ENCODE measurements at regions not wholly inside any gene's neighbourhood (a gene's known extent, or its start where the extent isn't known, plus 50 kb on each side); places are given as distances from the start of the nearest gene placed in this dataset.

GRCh38 chr20:60704147-60704546 is 547.9 kb upstream of the CDH4 start:
- Histone ChIP-seq H3K4me1 (ENCODE audit: control insufficient read depth, insufficient read depth, low read length) (no peaks in the 10 kb centered on the region), H3K9ac (ENCODE audit: extremely low read depth, low read length, poor library complexity, severe bottlenecking) (no peak overlapping the region), H3K36me3 (ENCODE audit: control insufficient read depth, insufficient read depth, low read length) (no peaks in the 10 kb centered on the region), H3K4me3 (ENCODE audit: low read length) (no peak overlapping the region), H3K27me3 (ENCODE audit: control insufficient read depth, insufficient read depth, low read length, poor library complexity, severe bottlenecking) (no peaks in the 10 kb centered on the region), H3K27ac (ENCODE audit: low read depth, low read length) (no peak overlapping the region), H3K9me3 (ENCODE audit: control insufficient read depth, low read length) (peaks cover 6% of the 10 kb centered on the region)
- Mint-ChIP-seq H3K27ac (no peak overlapping the region), H3K4me3 (no peak overlapping the region), H3K4me1 (no peaks in the 10 kb centered on the region), H3K9me3 (peaks cover 11% of the 10 kb centered on the region), H3K27me3 (ENCODE audit: insufficient read depth) (no peaks in the 10 kb centered on the region), H3K36me3 (ENCODE audit: low read depth) (no peaks in the 10 kb centered on the region)
- WGBS, 2 experiments (ENCODE audit: insufficient coverage in 1 of 2, insufficient read length in 1 of 2): 97 to 100% methylated on average over 1 to 2 of the region's 2 CpGs
- DNase-seq: no peak
- TF ChIP-seq, protein P1, sequence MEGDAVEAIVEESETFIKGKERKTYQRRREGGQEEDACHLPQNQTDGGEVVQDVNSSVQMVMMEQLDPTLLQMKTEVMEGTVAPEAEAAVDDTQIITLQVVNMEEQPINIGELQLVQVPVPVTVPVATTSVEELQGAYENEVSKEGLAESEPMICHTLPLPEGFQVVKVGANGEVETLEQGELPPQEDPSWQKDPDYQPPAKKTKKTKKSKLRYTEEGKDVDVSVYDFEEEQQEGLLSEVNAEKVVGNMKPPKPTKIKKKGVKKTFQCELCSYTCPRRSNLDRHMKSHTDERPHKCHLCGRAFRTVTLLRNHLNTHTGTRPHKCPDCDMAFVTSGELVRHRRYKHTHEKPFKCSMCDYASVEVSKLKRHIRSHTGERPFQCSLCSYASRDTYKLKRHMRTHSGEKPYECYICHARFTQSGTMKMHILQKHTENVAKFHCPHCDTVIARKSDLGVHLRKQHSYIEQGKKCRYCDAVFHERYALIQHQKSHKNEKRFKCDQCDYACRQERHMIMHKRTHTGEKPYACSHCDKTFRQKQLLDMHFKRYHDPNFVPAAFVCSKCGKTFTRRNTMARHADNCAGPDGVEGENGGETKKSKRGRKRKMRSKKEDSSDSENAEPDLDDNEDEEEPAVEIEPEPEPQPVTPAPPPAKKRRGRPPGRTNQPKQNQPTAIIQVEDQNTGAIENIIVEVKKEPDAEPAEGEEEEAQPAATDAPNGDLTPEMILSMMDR (conservative IDR thresholded peaks at IDR 0.05): no peak

DNA sequence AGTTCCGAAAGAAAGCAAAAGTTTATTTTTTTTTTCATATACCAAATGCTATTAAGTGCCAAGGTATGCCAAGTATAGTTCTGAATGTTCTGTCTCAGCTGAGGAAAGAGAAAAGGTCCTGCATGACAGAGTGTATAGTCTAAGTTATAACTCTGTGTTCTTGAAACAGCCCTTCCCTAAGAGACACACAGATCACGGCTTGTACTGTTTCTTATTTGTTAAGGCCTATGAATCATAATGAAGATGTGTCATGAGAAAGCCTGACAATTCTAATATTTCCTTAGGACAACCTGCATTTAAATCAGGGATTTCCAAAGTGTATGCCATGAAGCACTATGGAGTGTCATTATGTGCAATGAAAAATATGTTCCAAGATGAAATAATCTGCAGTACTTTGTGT is 538.7 kb upstream of the CDH4 start:
- WGBS, 2 experiments (ENCODE audit: insufficient coverage in 1 of 2, insufficient read length in 1 of 2): 100% methylated on average over 2 of the region's 2 CpGs; no CpG with 5 or more reads in 1 of the 2 experiments
- Mint-ChIP-seq H3K27ac (no peak overlapping the region), H3K36me3 (ENCODE audit: low read depth) (no peaks in the 10 kb centered on the region), H3K4me1 (no peaks in the 10 kb centered on the region), H3K9me3 (no peaks in the 10 kb centered on the region), H3K27me3 (ENCODE audit: insufficient read depth) (no peaks in the 10 kb centered on the region), H3K4me3 (no peak overlapping the region)
- no peaks in the 10 kb centered on the region for H3K9me3 ChIP-seq (ENCODE audit: control insufficient read depth, low read length)
- TF ChIP-seq, protein P1 (conservative IDR thresholded peaks at IDR 0.05): no peak
- no peaks in the 10 kb centered on the region for H3K36me3 ChIP-seq (ENCODE audit: control insufficient read depth, insufficient read depth, low read length)
- DNase-seq: no peak
- no peak overlapping the region for H3K9ac ChIP-seq (ENCODE audit: extremely low read depth, low read length, poor library complexity, severe bottlenecking)
- no peak overlapping the region for H3K4me3 ChIP-seq (ENCODE audit: low read length)
- H3K4me1 ChIP-seq (ENCODE audit: control insufficient read depth, insufficient read depth, low read length): no peaks in the 10 kb centered on the region
- no peaks in the 10 kb centered on the region for H3K27me3 ChIP-seq (ENCODE audit: control insufficient read depth, insufficient read depth, low read length, poor library complexity, severe bottlenecking)
- H3K27ac ChIP-seq (ENCODE audit: low read depth, low read length): no peak overlapping the region

DNA sequence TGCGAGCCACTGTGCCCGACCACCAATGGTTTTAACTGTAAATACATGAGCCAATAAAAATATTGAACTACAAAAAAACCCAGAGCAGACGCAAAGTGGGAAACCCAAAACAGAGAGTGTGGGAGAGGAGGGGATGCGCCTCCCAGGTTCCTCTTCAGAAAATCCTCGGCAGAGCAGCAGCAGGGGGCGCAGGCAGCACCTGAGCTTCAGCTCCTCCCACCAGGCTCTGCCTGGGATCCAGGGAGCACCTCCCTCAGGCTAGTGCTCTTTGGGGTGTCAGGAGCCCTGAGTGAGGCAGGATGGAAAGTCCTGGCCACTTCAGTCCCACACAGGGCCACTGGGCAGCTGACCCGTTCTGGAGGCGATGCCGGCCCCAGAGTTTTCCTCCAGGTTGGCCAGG is 536.9 kb upstream of the CDH4 start:
- no peak overlapping the region for H3K27ac ChIP-seq (ENCODE audit: low read depth, low read length)
- DNase-seq: peak; percentile 72
- WGBS, 2 experiments (ENCODE audit: insufficient coverage in 1 of 2, insufficient read length in 1 of 2): 88 to 92% methylated on average over 2 to 9 of the region's 9 CpGs
- H3K36me3 ChIP-seq (ENCODE audit: control insufficient read depth, insufficient read depth, low read length): no peaks in the 10 kb centered on the region
- H3K27ac Mint-ChIP-seq: no peak overlapping the region
- H3K36me3 Mint-ChIP-seq (ENCODE audit: low read depth): no peaks in the 10 kb centered on the region
- no peaks in the 10 kb centered on the region for H3K27me3 ChIP-seq (ENCODE audit: control insufficient read depth, insufficient read depth, low read length, poor library complexity, severe bottlenecking)
- no peak overlapping the region for H3K9ac ChIP-seq (ENCODE audit: extremely low read depth, low read length, poor library complexity, severe bottlenecking)
- H3K4me1 Mint-ChIP-seq: no peaks in the 10 kb centered on the region
- no peak overlapping the region for H3K4me3 ChIP-seq (ENCODE audit: low read length)
- no peak overlapping the region for H3K4me3 Mint-ChIP-seq
- no peaks in the 10 kb centered on the region for H3K9me3 Mint-ChIP-seq
- TF ChIP-seq, protein P1 (conservative IDR thresholded peaks at IDR 0.05): peak; percentile 49
- no peaks in the 10 kb centered on the region for H3K9me3 ChIP-seq (ENCODE audit: control insufficient read depth, low read length)
- no peaks in the 10 kb centered on the region for H3K4me1 ChIP-seq (ENCODE audit: control insufficient read depth, insufficient read depth, low read length)
- H3K27me3 Mint-ChIP-seq (ENCODE audit: insufficient read depth): no peaks in the 10 kb centered on the region

Data from endodermal cell (in vitro differentiated cells).